AG04449 (cell line): ENCODE measurements at regions not wholly inside any gene's neighbourhood (a gene's known extent, or its start where the extent isn't known, plus 50 kb on each side); places are given as distances from the start of the nearest gene placed in this dataset.

Experiments used
- CTCF ChIA-PET: fragments of 350-600 bp; formaldehyde crosslinking; extraction: SDS; loops from one replicate; lab custom pipeline; 2021; ENCODE audit warnings: antibody characterized with exemption; lab: Yijun Ruan, JAX
- POLR2A ChIA-PET: fragments of 400-600, 350-600 bp; formaldehyde crosslinking; extraction: SDS; loops from one replicate; lab custom pipeline; 2020; ENCODE audit warnings: antibody characterized with exemption, inconsistent platforms; lab: Yijun Ruan, JAX
- DNase-seq: peaks from one replicate; pipeline ENCODE4 v3.0.0-alpha.2; 2010; ENCODE audit warnings: low read depth, low spot score
- H3K4me3 ChIP-seq: 2 replicates; pipeline ENCODE4 v1.5.1; 2011; ENCODE audit warnings: low read depth, mild to moderate bottlenecking, control low read depth, low read length
- TF ChIP-seq, protein P1 (sequence below): IDR thresholded peaks from one replicate; pipeline ENCODE4 v1.5.1; 2011; ENCODE audit warnings: mild to moderate bottlenecking, moderate library complexity, low read length, control low read depth, inconsistent platforms; ENCODE audit not compliant: insufficient read depth; ENCODE audit errors: missing control alignments

DNA sequence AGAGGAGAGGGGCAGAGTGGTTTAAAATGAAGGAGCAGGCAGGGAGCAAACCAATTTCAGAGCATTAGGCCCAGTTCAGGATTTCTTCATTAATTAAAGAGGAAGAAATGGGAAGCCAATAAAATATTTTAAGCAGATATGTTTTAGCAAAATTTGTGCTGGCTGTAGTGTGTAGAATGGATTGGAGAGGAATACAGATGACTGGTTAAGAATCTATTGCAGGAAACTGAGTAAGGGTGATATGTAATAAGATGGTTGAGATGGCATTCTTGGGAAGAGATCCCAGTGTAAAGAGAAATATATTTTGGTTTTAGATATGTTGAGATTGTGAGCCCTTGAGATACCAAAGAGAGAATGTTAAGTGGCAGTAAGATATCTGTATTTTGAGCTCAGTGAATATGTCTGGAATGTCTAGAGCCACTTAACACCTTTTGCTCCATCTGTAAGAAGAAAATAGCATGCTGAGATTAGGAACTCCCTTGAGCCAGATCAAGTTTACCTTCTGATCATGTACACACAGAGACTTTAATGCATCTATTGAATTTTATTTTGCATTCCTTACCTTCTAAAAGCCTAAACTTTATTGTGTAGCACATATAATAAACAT is 79.5 kb upstream of the SLC27A6 start:
- CTCF ChIA-PET: no interaction called here
- DNase-seq: no peak
- TF ChIP-seq, protein P1, sequence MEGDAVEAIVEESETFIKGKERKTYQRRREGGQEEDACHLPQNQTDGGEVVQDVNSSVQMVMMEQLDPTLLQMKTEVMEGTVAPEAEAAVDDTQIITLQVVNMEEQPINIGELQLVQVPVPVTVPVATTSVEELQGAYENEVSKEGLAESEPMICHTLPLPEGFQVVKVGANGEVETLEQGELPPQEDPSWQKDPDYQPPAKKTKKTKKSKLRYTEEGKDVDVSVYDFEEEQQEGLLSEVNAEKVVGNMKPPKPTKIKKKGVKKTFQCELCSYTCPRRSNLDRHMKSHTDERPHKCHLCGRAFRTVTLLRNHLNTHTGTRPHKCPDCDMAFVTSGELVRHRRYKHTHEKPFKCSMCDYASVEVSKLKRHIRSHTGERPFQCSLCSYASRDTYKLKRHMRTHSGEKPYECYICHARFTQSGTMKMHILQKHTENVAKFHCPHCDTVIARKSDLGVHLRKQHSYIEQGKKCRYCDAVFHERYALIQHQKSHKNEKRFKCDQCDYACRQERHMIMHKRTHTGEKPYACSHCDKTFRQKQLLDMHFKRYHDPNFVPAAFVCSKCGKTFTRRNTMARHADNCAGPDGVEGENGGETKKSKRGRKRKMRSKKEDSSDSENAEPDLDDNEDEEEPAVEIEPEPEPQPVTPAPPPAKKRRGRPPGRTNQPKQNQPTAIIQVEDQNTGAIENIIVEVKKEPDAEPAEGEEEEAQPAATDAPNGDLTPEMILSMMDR: no peak
- H3K4me3 ChIP-seq: no peak overlapping the region
- POLR2A ChIA-PET: no interaction called here

DNA sequence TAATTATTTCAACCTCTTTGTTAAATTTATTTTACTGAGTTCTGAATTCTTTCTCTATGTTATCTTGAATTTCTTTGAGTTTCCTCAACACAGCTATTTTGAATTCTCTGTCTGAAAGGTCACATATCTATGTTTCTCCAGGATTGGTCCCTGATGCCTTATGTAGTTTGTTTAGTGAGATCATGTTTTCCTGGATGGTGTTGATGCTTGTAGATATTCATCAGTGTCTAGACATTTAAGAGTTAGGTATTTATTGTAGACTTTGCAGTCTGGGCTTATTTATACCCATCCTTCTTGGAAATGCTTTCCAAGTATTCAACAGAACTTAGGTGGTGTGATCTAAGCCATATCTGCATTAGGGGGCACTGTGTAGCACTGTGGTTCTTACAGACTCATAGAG is 70.2 kb upstream of the SLC27A6 start:
- ChIA-PET CTCF (interaction anchor here (2.0 kb wide), 1 partner anchor 876 kb away, joined by 4 read pairs; no protein-coding TSS in a partner anchor), POLR2A (no interaction called here)
- no peak for DNase-seq
- no peak overlapping the region for H3K4me3 ChIP-seq
- TF ChIP-seq, protein P1: no peak

DNA sequence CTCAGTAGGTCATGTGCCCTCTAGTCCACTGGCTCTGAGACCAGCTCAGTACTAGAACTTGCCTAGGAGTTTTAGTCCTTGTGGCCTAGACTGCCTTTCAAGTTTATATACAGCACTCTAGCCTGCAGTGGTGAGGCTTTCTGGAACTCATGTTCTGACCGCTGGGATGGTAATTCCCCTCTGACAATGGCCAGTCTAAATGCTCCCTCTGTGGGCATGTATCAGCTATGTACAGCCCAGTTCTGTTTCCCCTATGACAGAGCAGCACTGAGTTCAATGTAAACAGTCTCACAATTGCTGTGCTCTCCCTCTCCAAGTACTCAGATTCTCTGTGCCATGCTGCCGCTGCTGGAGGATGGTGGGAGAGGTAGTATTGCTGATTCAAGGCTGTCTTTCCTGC is 68.6 kb upstream of the SLC27A6 start:
- CTCF ChIA-PET: interaction anchor here (2.0 kb wide), 1 partner anchor 10 kb away, joined by 8 read pairs; no protein-coding TSS in a partner anchor
- POLR2A ChIA-PET: no interaction called here
- TF ChIP-seq, protein P1: no peak
- H3K4me3 ChIP-seq: no peak overlapping the region
- no peak for DNase-seq

DNA sequence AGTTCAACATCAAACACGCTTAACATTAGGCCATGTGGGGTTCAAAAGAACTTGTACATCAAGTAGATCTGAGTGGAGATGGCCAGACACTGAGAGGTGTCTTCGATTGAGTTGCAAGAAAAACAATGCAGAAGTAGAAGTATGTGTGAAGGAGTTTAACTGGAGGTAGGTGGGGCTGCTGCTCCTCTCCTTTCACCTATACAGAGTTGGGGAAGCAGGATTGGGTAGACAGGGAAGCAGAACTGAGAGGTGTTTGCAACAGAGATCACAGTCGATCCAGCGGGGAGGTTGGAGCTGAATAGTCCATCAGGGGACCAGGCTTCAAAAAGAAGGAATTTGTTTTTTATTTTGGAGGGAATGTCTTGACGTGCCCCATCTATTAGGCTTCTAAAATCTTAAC is 61.7 kb upstream of the SLC27A6 start:
- DNase-seq: no peak
- TF ChIP-seq, protein P1: no peak
- H3K4me3 ChIP-seq: no peak overlapping the region
- ChIA-PET POLR2A (no interaction called here), CTCF (no interaction called here)

DNA sequence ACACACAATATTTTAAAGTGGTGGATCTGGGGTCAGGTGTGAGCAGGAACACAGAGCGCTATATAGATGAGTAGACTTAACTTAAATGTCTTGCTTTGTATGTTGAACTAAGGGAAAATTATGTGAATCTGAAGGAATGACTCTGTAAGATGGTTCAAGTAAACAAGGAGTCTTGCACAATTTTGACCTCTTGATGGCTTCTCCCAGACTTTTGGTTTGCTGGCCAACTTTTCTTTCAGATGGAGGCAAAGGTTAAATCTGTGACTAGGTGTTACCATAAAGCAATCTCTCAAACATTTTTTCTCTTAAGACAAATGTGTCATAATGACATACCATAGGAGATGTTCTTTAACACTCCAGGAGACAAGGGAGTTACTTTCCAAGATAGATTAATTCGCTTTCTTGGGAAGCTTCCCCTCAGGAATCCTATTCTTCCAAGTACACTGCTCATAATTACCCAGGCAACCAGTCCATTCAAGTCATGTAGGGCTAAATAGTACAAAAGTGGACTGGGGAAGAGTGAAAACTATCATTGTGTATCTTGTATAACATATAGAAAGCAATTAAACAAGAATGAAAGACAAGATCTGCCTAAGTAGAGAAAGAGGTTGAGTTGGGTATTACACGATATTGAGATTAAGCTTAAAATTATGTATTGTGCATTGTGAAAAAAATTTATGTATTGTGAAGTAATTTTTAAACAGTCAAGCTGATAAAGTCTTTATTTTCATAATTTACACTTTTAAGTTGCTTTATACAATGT is 60.3 kb upstream of the SLC27A6 start:
- TF ChIP-seq, protein P1: no peak
- no peak overlapping the region for H3K4me3 ChIP-seq
- ChIA-PET POLR2A (no interaction called here), CTCF (interaction anchor here (0.7 to 3.2 kb wide), 9 partner anchors 11 to 863 kb away, joined by 3 to 10 read pairs (median 5); no protein-coding TSS in a partner anchor)
- no peak for DNase-seq

DNA sequence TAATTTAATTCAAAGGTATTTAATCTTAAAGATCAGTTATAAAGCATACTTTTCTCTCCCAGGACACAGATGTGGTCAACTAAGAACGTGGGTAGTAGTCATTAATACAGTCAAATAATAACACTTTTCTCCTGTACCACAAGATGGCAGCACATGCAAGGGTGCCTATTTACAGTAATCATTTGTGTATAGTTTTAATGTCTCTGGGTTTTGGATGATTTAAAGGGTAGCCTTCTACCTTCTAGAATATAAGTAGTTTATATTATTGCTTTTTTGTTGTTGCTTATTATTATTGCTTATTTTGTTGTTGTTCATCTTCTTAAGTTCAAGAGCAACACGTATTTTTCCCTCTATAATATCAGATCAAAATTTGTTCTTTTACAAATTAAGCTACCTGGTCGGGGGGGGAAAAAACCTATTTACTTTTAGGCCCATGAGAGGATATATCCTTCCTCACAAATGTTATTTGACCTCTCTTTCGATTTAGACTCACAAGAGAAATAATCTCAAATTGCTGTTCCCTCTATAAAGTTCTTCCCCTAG is 59.6 kb upstream of the SLC27A6 start:
- ChIA-PET POLR2A (no interaction called here), CTCF (interaction anchor here (0.7 to 3.2 kb wide), 16 partner anchors 9 to 864 kb away, joined by 3 to 10 read pairs (median 4); no protein-coding TSS in a partner anchor)
- TF ChIP-seq, protein P1: peak; percentile 68
- no peak overlapping the region for H3K4me3 ChIP-seq
- DNase-seq: peak; percentile 4
